GM12891 (cell line): ENCODE measurements at regions not wholly inside any gene's neighbourhood (a gene's known extent, or its start where the extent isn't known, plus 50 kb on each side); places are given as distances from the start of the nearest gene placed in this dataset.

Source experiments
- PAX5 ChIP-seq: IDR thresholded peaks from 2 replicates; pipeline ENCODE4 v1.6.1; 2011; ENCODE audit warnings: low read length, moderate library complexity, mild to moderate bottlenecking; ENCODE audit not compliant: insufficient read depth, severe bottlenecking
- POLR2A ChIP-seq: IDR thresholded peaks from 2 replicates; pipeline ENCODE4 v1.6.1; 2011; ENCODE audit warnings: low read depth, low read length, control low read depth
- SPI1 ChIP-seq: IDR thresholded peaks from 2 replicates; pipeline ENCODE4 v1.6.1; 2011; ENCODE audit warnings: low read depth, low read length, control low read depth
- TAF1 ChIP-seq: IDR thresholded peaks from 2 replicates; pipeline ENCODE4 v1.6.1; 2011; ENCODE audit warnings: low read depth, low read length, control low read depth

- TF ChIP-seq PAX5 (no peak), POLR2A (no peak), TAF1 (no peak), SPI1 (no peak)
Observed at GRCh38 chr4:188428935-188429334, 289.7 kb downstream of the TRIML1 start.
